ENCODE measurements at regions not wholly inside any gene's neighbourhood (a gene's known extent, or its start where the extent isn't known, plus 50 kb on each side); places are given as distances from the start of the nearest gene placed in this dataset.

DNA sequence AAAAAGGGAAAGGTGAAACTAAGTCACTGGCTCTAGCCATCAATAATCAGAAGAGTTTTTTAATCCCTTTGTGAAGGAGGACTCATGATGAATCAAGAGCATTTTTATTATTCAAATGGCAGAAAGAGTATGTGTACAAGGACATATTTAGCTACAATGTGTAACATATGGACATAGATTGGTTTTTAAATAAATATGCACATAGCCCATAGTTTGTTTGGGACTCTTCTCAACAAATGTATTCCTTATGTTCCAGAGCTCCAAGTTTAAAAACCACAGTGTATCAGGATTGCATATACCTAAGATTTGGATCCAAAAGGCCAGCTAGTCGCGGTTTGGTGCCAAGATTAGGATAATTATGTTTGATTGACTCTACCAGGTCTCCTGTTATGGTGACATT lies 104.2 kb downstream of the C12orf50 start:
- TF ChIP-seq, protein P1, sequence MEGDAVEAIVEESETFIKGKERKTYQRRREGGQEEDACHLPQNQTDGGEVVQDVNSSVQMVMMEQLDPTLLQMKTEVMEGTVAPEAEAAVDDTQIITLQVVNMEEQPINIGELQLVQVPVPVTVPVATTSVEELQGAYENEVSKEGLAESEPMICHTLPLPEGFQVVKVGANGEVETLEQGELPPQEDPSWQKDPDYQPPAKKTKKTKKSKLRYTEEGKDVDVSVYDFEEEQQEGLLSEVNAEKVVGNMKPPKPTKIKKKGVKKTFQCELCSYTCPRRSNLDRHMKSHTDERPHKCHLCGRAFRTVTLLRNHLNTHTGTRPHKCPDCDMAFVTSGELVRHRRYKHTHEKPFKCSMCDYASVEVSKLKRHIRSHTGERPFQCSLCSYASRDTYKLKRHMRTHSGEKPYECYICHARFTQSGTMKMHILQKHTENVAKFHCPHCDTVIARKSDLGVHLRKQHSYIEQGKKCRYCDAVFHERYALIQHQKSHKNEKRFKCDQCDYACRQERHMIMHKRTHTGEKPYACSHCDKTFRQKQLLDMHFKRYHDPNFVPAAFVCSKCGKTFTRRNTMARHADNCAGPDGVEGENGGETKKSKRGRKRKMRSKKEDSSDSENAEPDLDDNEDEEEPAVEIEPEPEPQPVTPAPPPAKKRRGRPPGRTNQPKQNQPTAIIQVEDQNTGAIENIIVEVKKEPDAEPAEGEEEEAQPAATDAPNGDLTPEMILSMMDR (IDR thresholded peaks at IDR 0.05; ENCODE audit: insufficient read depth, low read depth, low read length): no peak
- TF ChIP-seq EZH2 (IDR thresholded peaks at IDR 0.05; ENCODE audit: insufficient read depth, low read length): no peak
- H3K4me2 ChIP-seq (ENCODE audit: low read length): no peak overlapping the region
- H3K36me3 ChIP-seq (ENCODE audit: insufficient read depth, low read length): no peaks in the 10 kb centered on the region

DNA sequence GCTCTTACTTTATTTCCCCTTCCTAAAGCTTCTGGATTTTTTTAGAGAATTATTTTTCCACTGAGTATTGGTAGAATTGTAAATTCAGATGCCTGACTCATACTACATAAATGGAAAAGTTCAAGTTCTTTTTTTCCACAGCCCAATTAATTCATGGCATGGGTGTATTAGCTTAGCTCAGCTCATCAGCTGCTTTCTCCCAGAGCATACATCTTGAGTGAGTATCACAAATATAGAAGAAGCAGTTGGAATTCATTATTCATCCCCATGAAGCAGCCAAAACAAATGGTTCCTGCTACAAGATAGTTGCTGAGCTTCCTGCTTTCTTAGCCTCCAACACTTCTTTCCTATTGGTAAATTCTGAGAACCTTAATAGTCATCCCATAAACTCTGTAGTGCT lies 105.1 kb downstream of the C12orf50 start:
- H3K9ac ChIP-seq (ENCODE audit: low read length): no peak overlapping the region
- TF ChIP-seq EZH2 (IDR thresholded peaks at IDR 0.05; ENCODE audit: insufficient read depth, low read length): no peak
- TF ChIP-seq, protein P1 (IDR thresholded peaks at IDR 0.05; ENCODE audit: insufficient read depth, low read depth, low read length): no peak
- no peak for FAIRE-seq
- H3K4me1 ChIP-seq (ENCODE audit: insufficient read depth, low read length): no peaks in the 10 kb centered on the region
- Mint-ChIP-seq H3K4me1 (ENCODE audit: low read depth, unreplicated experiment) (peaks cover 5% of the 10 kb centered on the region), H3K27me3 (ENCODE audit: low read depth, unreplicated experiment) (peaks cover 2% of the 10 kb centered on the region), H3K36me3 (ENCODE audit: low read depth, unreplicated experiment) (no peaks in the 10 kb centered on the region), H3K9me3 (ENCODE audit: unreplicated experiment) (no peaks in the 10 kb centered on the region), H3K4me3 (ENCODE audit: unreplicated experiment) (no peak overlapping the region), H3K27ac (ENCODE audit: unreplicated experiment) (no peak overlapping the region)
- no peaks in the 10 kb centered on the region for H4K20me1 ChIP-seq (ENCODE audit: insufficient read depth, low read length)
- H3K36me3 ChIP-seq (ENCODE audit: insufficient read depth, low read length): no peaks in the 10 kb centered on the region
- H2AFZ ChIP-seq (ENCODE audit: low read depth, low read length): no peak overlapping the region
- H3K27ac ChIP-seq (ENCODE audit: low read depth, low read length): no peak overlapping the region
- H3K4me3 ChIP-seq (ENCODE audit: insufficient read depth, low read depth, low read length): no peak overlapping the region
- DNase-seq (ENCODE audit: low read depth): peak; percentile 19
- H3K4me2 ChIP-seq (ENCODE audit: low read length): no peak overlapping the region
- no peaks in the 10 kb centered on the region for H3K9me3 ChIP-seq (ENCODE audit: insufficient read depth, low read depth, low read length)
- H3K79me2 ChIP-seq (ENCODE audit: insufficient read depth, low read length): no peaks in the 10 kb centered on the region
- no peaks in the 10 kb centered on the region for H3K27me3 ChIP-seq (ENCODE audit: insufficient read depth, low read length)

More for the DNA sequence above, 104.2 kb downstream of the C12orf50 start:
- Histone ChIP-seq H4K20me1 (ENCODE audit: insufficient read depth, low read length) (no peaks in the 10 kb centered on the region), H3K27me3 (ENCODE audit: insufficient read depth, low read length) (no peaks in the 10 kb centered on the region), H3K27ac (ENCODE audit: low read depth, low read length) (no peak overlapping the region), H3K4me3 (ENCODE audit: insufficient read depth, low read depth, low read length) (no peak overlapping the region), H3K4me1 (ENCODE audit: insufficient read depth, low read length) (no peaks in the 10 kb centered on the region), H3K9me3 (ENCODE audit: insufficient read depth, low read depth, low read length) (no peaks in the 10 kb centered on the region), H3K9ac (ENCODE audit: low read length) (no peak overlapping the region), H2AFZ (ENCODE audit: low read depth, low read length) (no peak overlapping the region), H3K79me2 (ENCODE audit: insufficient read depth, low read length) (no peaks in the 10 kb centered on the region)
- Mint-ChIP-seq H3K27ac (ENCODE audit: unreplicated experiment) (no peak overlapping the region), H3K27me3 (ENCODE audit: low read depth, unreplicated experiment) (peaks cover 2% of the 10 kb centered on the region), H3K36me3 (ENCODE audit: low read depth, unreplicated experiment) (no peaks in the 10 kb centered on the region), H3K9me3 (ENCODE audit: unreplicated experiment) (no peaks in the 10 kb centered on the region), H3K4me3 (ENCODE audit: unreplicated experiment) (no peak overlapping the region), H3K4me1 (ENCODE audit: low read depth, unreplicated experiment) (peaks cover 6% of the 10 kb centered on the region)
- FAIRE-seq (no peak), DNase-seq (ENCODE audit: low read depth) (no peak)

DNA sequence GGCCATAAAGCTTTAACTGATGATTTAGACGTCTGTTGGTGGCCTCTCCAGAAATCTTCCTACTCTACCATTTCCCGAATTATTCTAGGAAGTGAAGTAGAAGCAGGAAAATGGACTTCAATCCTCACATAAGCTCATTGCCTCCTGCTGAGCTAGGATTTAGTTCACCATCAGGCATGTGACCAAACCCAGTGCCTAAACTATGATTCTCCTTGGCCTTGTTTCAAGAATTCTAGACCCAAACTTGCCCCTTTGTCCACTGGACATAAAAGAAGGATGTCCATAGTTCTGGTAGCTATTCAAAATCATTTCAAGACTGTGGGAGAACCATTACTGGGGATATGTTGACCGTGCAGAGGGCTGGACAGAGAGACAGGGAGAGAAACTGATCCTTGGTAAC lies 105.8 kb downstream of the C12orf50 start:
- Mint-ChIP-seq H3K4me1 (ENCODE audit: low read depth, unreplicated experiment) (peaks cover 5% of the 10 kb centered on the region), H3K9me3 (ENCODE audit: unreplicated experiment) (no peaks in the 10 kb centered on the region), H3K4me3 (ENCODE audit: unreplicated experiment) (no peak overlapping the region), H3K27me3 (ENCODE audit: low read depth, unreplicated experiment) (peaks cover 2% of the 10 kb centered on the region), H3K36me3 (ENCODE audit: low read depth, unreplicated experiment) (no peaks in the 10 kb centered on the region), H3K27ac (ENCODE audit: unreplicated experiment) (no peak overlapping the region)
- Histone ChIP-seq H3K9me3 (ENCODE audit: insufficient read depth, low read depth, low read length) (no peaks in the 10 kb centered on the region), H3K4me1 (ENCODE audit: insufficient read depth, low read length) (no peaks in the 10 kb centered on the region), H3K4me3 (ENCODE audit: insufficient read depth, low read depth, low read length) (no peak overlapping the region), H3K79me2 (ENCODE audit: insufficient read depth, low read length) (no peaks in the 10 kb centered on the region), H3K36me3 (ENCODE audit: insufficient read depth, low read length) (no peaks in the 10 kb centered on the region), H3K27ac (ENCODE audit: low read depth, low read length) (no peak overlapping the region), H3K27me3 (ENCODE audit: insufficient read depth, low read length) (no peaks in the 10 kb centered on the region), H4K20me1 (ENCODE audit: insufficient read depth, low read length) (no peaks in the 10 kb centered on the region), H2AFZ (ENCODE audit: low read depth, low read length) (no peak overlapping the region), H3K4me2 (ENCODE audit: low read length) (no peak overlapping the region), H3K9ac (ENCODE audit: low read length) (no peak overlapping the region)
- FAIRE-seq: no peak
- TF ChIP-seq EZH2 (IDR thresholded peaks at IDR 0.05; ENCODE audit: insufficient read depth, low read length): no peak
- TF ChIP-seq, protein P1 (IDR thresholded peaks at IDR 0.05; ENCODE audit: insufficient read depth, low read depth, low read length): no peak
- no peak for DNase-seq (ENCODE audit: low read depth)

Measured in astrocyte (in vitro differentiated cells and primary cell).